ENCODE measurements at regions not wholly inside any gene's neighbourhood (a gene's known extent, or its start where the extent isn't known, plus 50 kb on each side); places are given as distances from the start of the nearest gene placed in this dataset.

DNA sequence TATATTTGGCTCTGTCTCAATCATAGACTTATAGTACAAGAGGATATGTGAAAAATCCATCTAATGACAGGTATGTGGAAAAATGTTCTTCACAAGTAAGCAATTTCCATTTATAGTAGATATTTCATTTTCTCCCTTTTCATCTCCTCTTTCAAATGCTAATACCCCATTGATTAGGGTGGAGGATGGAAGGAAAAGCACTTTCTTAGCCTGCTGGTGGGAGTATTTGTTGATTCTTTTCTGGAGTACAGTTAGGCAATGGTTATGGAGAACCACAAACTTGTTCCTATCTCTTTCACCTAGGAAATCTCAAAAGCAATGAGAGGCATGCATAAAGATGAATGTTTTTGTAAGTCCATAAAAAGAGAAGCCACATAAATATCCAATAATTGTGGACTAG, 108.0 kb upstream of the CREB5 start:
- no peak for TF ChIP-seq HDAC6 (IDR thresholded peaks at IDR 0.05; ENCODE audit: low read depth, low read length)
- no peak for TF ChIP-seq CBX8 (IDR thresholded peaks at IDR 0.05; ENCODE audit: borderline replicate concordance, low read depth, low read length)
- TF ChIP-seq CTCF (IDR thresholded peaks at IDR 0.05; ENCODE audit: control extremely low read depth in 1 of 3, insufficient read depth in 1 of 3, low read depth in 1 of 3, low read length in 3 of 3) = no peak
- no peak for TF ChIP-seq EZH2 (IDR thresholded peaks at IDR 0.05; ENCODE audit: low read depth, low read length, severe bottlenecking)
- no peak for TF ChIP-seq POLR2AphosphoS5 (IDR thresholded peaks at IDR 0.05; ENCODE audit: low read depth, low read length)
- TF ChIP-seq, protein P1, sequence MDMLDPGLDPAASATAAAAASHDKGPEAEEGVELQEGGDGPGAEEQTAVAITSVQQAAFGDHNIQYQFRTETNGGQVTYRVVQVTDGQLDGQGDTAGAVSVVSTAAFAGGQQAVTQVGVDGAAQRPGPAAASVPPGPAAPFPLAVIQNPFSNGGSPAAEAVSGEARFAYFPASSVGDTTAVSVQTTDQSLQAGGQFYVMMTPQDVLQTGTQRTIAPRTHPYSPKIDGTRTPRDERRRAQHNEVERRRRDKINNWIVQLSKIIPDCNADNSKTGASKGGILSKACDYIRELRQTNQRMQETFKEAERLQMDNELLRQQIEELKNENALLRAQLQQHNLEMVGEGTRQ (IDR thresholded peaks at IDR 0.05; ENCODE audit: low read length) = no peak
- no peak for TF ChIP-seq CBX5 (IDR thresholded peaks at IDR 0.05; ENCODE audit: low read depth, low read length)

Data from H1 (cell line).